ENCODE measurements at regions not wholly inside any gene's neighbourhood (a gene's known extent, or its start where the extent isn't known, plus 50 kb on each side); places are given as distances from the start of the nearest gene placed in this dataset.

DNA sequence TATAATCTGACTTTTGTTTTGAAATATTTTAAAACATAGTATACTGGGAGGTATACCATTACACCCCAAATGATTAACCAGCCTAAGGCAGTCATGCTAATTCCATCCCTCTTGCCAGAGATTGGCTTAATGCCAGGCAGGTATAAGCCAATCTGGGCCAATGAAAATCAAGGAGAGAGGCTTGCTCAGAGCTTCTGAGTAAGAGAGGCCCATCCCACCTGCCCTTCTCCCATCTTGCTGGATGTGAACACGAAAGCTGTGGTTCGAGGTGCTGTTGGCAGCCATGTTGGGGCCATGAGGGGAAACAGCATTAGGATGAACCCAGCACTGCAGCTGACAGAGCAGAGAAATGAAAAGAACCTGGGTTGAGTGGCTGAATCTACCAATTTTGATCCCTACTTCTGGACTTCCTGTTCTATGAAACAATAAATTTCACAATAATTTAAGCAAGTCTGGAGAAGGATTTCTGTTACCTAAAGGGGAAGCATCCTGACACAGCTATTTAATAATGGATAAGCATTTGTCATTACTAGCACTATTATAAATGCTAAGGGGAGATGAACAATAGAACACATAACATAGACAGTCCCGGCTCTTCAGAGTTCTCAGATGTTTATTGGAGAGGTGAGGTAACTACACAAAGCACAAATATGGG lies 152.3 kb downstream of the CDC5L start:
- TF ChIP-seq EZH2 (IDR thresholded peaks at IDR 0.05; ENCODE audit: insufficient read depth, poor library complexity, severe bottlenecking) (no peak), EZH2phosphoT487 (IDR thresholded peaks at IDR 0.05; ENCODE audit: insufficient read depth, low read depth) (no peak)

Measured in GM23248 (cell line).